PC-9 (cell line): ENCODE measurements at regions not wholly inside any gene's neighbourhood (a gene's known extent, or its start where the extent isn't known, plus 50 kb on each side); places are given as distances from the start of the nearest gene placed in this dataset.

Experiments used
- BruUV-seq: library from RNA; stranded (reverse); fragments of 400-500 nt; replicated peaks from 2 replicates; lab custom pipeline; 2021; lab: Mats Ljungman, UMichigan
- CTCF ChIA-PET: fragments of 300-600 bp; sonication (Branson Sonifier 250); formaldehyde crosslinking; loops from one replicate; lab custom pipeline; 2022; ENCODE audit warnings: antibody characterized with exemption; lab: Charles Lee
- POLR2A ChIA-PET: fragments of 300-600 bp; sonication (Branson Sonifier 250); formaldehyde crosslinking; loops from one replicate; lab custom pipeline; 2022; ENCODE audit warnings: antibody characterized with exemption; ENCODE audit not compliant: unreplicated experiment; lab: Charles Lee
- DNase-seq, 2 experiments: peaks; one replicate each; pipeline versions ENCODE4 v3.0.0 to v3.0.0-alpha.2; 2015 to 2022; ENCODE audit warnings: mixed read lengths in 1 of 2
- H2AFZ ChIP-seq: fragments of 200-600 bp; sonication (generic); 2 replicates; pipeline ENCODE4 v1.8.1; 2017; ENCODE audit warnings: antibody characterized with exemption
- H3F3A ChIP-seq: fragments of 200-600 bp; sonication (generic); 2 replicates; pipeline ENCODE4 v1.8.1; 2017; ENCODE audit warnings: antibody characterized with exemption, mild to moderate bottlenecking, low read depth; ENCODE audit not compliant: insufficient read depth
- H3K27ac ChIP-seq: fragments of 200-600 bp; sonication (generic); 2 replicates; pipeline ENCODE4 v1.6.1; 2016; ENCODE audit warnings: mixed run types
- H3K27me3 ChIP-seq: fragments of 200-600 bp; sonication (generic); 2 replicates; pipeline ENCODE4 v1.6.1; 2016; ENCODE audit warnings: low read depth, mixed run types; ENCODE audit not compliant: insufficient read depth
- H3K36me3 ChIP-seq: fragments of 200-600 bp; sonication (generic); 2 replicates; pipeline ENCODE4 v1.6.1; 2016; ENCODE audit warnings: low read depth, mixed run types
- H3K4me1 ChIP-seq: fragments of 200-600 bp; sonication (generic); replicated peaks from 2 replicates; pipeline ENCODE4 v1.6.1; 2016; ENCODE audit warnings: mixed run types; ENCODE audit not compliant: insufficient read depth
- H3K4me2 ChIP-seq: fragments of 200-600 bp; sonication (generic); 2 replicates; pipeline ENCODE4 v1.6.1; 2017; ENCODE audit warnings: mixed run types
- H3K4me3 ChIP-seq: fragments of 200-600 bp; sonication (generic); 2 replicates; pipeline ENCODE4 v1.6.1; 2016; ENCODE audit warnings: mixed run types
- H3K79me2 ChIP-seq: fragments of 200-600 bp; sonication (generic); 2 replicates; pipeline ENCODE4 v1.6.1; 2017; ENCODE audit warnings: low read depth, mixed run types
- H3K9me2 ChIP-seq: fragments of 200-600 bp; sonication (generic); 2 replicates; pipeline ENCODE4 v1.8.1; 2017; ENCODE audit warnings: mild to moderate bottlenecking; ENCODE audit not compliant: insufficient read depth
- H3K9me3 ChIP-seq: fragments of 200-600 bp; sonication (generic); 2 replicates; pipeline ENCODE4 v1.8.1; 2016; ENCODE audit warnings: low read depth; ENCODE audit not compliant: insufficient read depth
- H4K20me1 ChIP-seq: fragments of 200-600 bp; sonication (generic); 2 replicates; pipeline ENCODE4 v1.8.1; 2017; ENCODE audit not compliant: insufficient read depth
- CTCF ChIP-seq: fragments of 200-600 bp; sonication (generic); conservative IDR thresholded peaks from 2 replicates; pipeline ENCODE4 v1.6.1; 2017; ENCODE audit warnings: mixed run types, antibody characterized with exemption, mild to moderate bottlenecking, moderate library complexity
- EZH2 ChIP-seq: fragments of 200-600 bp; sonication (generic); IDR thresholded peaks from 2 replicates; pipeline ENCODE4 v1.8.0; 2017; ENCODE audit warnings: antibody characterized with exemption, low read depth
- intact Hi-C: fragments of 100-400 bp; cut with micrococcal nuclease; formaldehyde crosslinking; loops from one replicate; pipeline ENCODE4 v1.10.0; 2022; ENCODE audit not compliant: unreplicated experiment

- no peak overlapping the region for H3K4me2 ChIP-seq
- no peak overlapping the region for H2AFZ ChIP-seq
- DNase-seq = no peak
- intact Hi-C loops = no loop called here
- H3K27ac ChIP-seq = no peak overlapping the region
- no peaks in the 10 kb centered on the region for H3K4me1 ChIP-seq
- H3F3A ChIP-seq = no peaks in the 10 kb centered on the region
- no TSS peak for BruUV-seq
- H3K27me3 ChIP-seq = no peaks in the 10 kb centered on the region
- ChIA-PET CTCF (no interaction called here), POLR2A (no interaction called here)
- no peaks in the 10 kb centered on the region for H3K9me2 ChIP-seq
- no peaks in the 10 kb centered on the region for H3K79me2 ChIP-seq
- H3K4me3 ChIP-seq = no peak overlapping the region
- TF ChIP-seq EZH2 = no peak
- TF ChIP-seq CTCF = no peak
- H3K9me3 ChIP-seq = no peaks in the 10 kb centered on the region
- no peaks in the 10 kb centered on the region for H3K36me3 ChIP-seq
- H4K20me1 ChIP-seq = no peaks in the 10 kb centered on the region
Measured at GRCh38 chr4:20313237-20314030, 61.7 kb downstream of the SLIT2 start.

GRCh38 chr4:20317424-20317985, 65.8 kb downstream of the SLIT2 start:
- Histone ChIP-seq H3K9me2 (no peaks in the 10 kb centered on the region), H3K27ac (no peak overlapping the region), H2AFZ (no peak overlapping the region), H3K4me2 (no peak overlapping the region), H4K20me1 (no peaks in the 10 kb centered on the region), H3K36me3 (no peaks in the 10 kb centered on the region), H3K27me3 (no peaks in the 10 kb centered on the region), H3K4me1 (no peaks in the 10 kb centered on the region), H3K4me3 (no peak overlapping the region), H3K9me3 (no peaks in the 10 kb centered on the region), H3K79me2 (no peaks in the 10 kb centered on the region), H3F3A (no peaks in the 10 kb centered on the region)
- TF ChIP-seq CTCF = no peak
- TF ChIP-seq EZH2 = no peak
- ChIA-PET POLR2A (no interaction called here), CTCF (no interaction called here)
- intact Hi-C loops = no loop called here
- no peak for DNase-seq
- no TSS peak for BruUV-seq

GRCh38 chr4:20318001-20318908, 66.5 kb downstream of the SLIT2 start:
- Histone ChIP-seq H3K4me3 (no peak overlapping the region), H3K27me3 (no peaks in the 10 kb centered on the region), H2AFZ (no peak overlapping the region), H3K4me2 (no peak overlapping the region), H3K79me2 (no peaks in the 10 kb centered on the region), H3K27ac (no peak overlapping the region), H3K9me2 (no peaks in the 10 kb centered on the region), H3K9me3 (no peaks in the 10 kb centered on the region), H3K4me1 (no peaks in the 10 kb centered on the region), H3K36me3 (no peaks in the 10 kb centered on the region), H3F3A (no peaks in the 10 kb centered on the region), H4K20me1 (no peaks in the 10 kb centered on the region)
- CTCF ChIA-PET = no interaction called here
- POLR2A ChIA-PET = no interaction called here
- TF ChIP-seq CTCF = no peak
- no peak for TF ChIP-seq EZH2
- no TSS peak for BruUV-seq
- DNase-seq = no peak
- intact Hi-C loops = no loop called here
